ENCODE measurements at regions not wholly inside any gene's neighbourhood (a gene's known extent, or its start where the extent isn't known, plus 50 kb on each side); places are given as distances from the start of the nearest gene placed in this dataset.

- no peak for DNase-seq
Observed at GRCh38 chr3:148605521-148605920, 92.2 kb upstream of the AGTR1 start.

DNA sequence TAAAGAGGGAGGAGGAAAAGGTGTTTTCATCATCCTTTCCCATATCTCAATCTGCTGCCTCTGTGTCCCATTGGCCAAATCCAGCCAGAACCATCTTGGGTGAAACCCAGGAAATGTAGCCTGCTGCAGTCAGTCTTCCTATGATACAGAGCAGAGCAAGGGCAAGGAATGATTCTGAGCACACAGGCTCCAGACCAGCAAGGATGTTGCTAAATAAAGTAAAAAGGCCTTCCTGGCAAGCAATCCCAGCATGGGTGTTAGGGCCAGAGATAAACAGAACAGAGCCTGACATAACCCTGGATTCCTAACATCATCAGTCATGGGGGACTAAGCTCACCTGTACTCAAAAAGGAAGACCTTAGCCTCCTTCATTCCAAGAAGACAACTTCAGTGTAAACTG, 90.7 kb upstream of the AGTR1 start:
- DNase-seq = no peak

GRCh38 chr3:148607491-148607890, 90.2 kb upstream of the AGTR1 start:
- DNase-seq = no peak

DNA sequence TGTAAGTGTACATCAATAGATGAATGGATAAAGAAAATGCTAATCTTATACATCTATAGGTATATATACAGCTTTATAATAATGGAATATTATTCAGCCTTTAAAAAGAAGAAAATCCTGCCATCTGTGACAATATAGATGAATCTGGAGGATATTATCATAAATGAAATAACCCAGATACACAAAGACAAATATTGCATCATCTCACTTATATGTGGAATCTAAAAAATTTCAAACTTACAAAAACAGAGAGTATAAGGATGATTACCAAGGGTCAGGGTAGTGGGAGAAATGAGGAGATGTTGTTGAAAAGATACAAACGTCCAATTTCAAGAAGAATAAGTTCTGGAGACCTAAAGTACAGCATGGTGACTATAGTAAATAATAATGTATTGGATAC, 85.4 kb upstream of the AGTR1 start:
- no peak for DNase-seq

DNA sequence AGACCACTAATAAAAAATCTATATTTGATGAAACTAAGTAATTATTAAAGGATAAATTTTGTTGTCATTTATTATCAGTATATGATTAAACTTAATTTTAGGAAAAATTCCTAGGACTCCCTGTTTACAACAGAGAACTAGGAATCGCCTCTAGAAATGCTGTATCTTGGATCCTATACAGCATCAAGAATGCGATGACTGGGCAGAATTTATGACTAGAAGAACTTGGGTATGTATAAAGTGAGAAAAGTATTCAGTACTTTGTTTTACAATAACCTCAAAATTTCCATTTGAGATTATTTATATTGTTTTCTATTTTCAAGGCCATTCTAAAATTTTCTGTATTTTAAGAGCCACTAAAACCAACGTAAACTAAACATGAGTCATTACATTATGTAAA, 82.3 kb upstream of the AGTR1 start:
- DNase-seq = no peak

DNA sequence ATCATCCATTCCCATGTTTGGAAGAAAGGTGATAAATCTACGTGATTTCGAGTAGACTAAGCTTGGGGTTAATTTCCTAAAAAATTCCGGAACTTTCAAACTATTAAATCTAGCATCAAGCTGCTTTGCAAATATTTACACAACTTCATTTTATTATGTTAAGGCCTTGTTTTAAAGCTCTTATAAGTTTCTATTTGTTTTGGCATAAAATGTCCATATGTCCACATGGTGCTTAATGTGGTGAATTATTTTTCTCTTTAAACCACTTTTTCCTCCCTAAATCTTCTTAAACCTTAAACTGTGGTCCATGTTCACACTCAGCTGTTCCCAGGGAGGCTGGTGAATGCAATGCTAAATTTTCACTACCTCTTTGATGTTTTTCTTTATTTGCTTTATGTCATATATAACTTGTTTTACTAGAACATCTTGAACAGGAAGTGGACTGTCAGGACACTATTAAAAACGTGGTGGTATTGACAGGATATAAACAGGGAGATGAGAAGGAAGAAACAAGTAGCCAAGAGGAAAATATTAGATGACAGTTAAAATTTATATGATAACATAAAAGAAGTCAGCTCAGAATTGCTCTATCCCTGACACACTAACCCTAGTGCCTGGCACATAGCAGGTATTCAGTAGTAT, 72.5 kb upstream of the AGTR1 start:
- DNase-seq = no peak

- DNase-seq = no peak
Observed at GRCh38 chr3:148625991-148626390, 71.7 kb upstream of the AGTR1 start.

DNA sequence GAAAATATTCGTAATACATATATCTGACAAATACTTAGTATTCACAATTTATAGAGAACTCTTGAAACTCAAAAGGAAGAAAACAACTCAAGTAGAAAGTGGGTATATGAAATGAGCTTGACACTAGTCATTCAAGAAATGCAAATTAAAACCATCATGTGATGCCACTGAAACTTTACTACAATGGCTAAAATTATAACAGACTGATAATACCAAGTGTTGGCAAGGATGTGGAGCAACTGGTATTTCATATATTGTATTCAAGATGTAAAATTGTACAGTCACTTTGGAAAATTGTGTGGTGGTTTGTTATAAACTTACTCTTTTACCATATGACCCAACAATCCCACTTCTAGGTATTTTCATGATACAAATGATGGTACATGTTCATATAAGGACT, 68.7 kb upstream of the AGTR1 start:
- DNase-seq = no peak

GRCh38 chr3:148631124-148631903, 66.4 kb upstream of the AGTR1 start:
- DNase-seq = no peak

DNA sequence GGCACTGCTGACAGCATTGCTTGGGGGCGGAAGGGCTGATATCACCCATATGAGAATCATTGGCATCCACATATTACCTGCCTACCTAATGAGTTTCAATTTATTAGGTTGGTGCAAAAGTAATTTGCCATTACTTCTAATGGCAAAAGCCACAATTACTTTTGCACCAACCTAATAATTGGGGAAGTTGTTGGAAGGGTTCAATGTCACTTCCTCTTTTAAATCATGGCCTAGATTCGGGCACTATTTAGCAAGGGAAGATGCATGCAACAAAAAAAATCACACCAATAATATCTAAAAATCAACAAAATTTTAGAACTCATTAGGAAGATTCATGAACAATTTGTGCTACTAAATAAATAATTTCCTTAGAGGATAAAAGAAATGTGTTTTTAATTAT, 56.0 kb upstream of the AGTR1 start:
- DNase-seq = no peak

GRCh38 chr3:148642214-148642613, 55.5 kb upstream of the AGTR1 start:
- no peak for DNase-seq

DNA sequence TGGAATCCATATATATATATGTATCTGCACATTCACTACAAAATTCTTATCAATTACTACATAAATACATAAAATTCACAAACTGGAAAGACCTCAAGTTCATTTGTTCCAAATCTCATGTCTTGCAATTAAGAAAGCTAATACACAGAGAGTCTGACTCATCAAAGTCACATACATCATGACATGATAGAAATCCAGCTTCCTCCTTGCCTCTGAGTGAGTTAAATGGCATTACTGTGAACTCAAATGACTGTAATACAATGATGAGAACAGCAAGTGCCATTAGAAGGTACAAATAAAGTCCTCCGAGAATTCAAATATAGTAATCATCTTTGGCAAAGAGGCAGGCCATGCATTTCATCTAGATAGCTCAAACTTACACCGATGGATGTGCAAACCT, 55.1 kb upstream of the AGTR1 start:
- no peak for DNase-seq

GRCh38 chr3:148643389-148643840, 54.3 kb upstream of the AGTR1 start:
- no peak for DNase-seq

DNA sequence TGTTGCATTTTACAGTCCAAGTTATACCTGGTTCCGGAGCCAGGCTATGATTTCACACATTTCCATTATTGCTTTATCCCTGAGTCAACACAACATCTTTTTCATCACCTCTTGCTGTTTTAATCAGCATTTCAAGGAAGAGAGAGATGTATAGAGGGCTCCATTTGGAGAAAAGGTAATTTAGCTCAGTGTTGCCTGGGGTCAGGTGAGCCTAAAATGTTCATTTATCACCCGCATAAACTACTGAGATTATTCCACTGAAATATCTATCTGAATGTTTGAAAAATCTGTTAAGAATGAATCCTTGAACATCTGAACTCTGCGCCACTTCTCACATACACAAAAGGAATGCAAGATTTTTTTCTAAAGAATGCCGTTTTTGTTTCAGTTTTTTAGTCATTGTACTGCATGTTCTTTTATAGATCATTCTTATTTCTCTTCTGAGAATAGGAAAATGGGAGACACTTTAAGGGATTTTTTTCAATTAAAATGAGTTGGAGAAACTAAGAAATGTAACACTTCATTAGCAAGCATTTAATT, 51.5 kb upstream of the AGTR1 start:
- no peak for DNase-seq

Data from left hindlimb (tissue), 1 donor.